ENCODE measurements at regions not wholly inside any gene's neighbourhood (a gene's known extent, or its start where the extent isn't known, plus 50 kb on each side); places are given as distances from the start of the nearest gene placed in this dataset.

DNA sequence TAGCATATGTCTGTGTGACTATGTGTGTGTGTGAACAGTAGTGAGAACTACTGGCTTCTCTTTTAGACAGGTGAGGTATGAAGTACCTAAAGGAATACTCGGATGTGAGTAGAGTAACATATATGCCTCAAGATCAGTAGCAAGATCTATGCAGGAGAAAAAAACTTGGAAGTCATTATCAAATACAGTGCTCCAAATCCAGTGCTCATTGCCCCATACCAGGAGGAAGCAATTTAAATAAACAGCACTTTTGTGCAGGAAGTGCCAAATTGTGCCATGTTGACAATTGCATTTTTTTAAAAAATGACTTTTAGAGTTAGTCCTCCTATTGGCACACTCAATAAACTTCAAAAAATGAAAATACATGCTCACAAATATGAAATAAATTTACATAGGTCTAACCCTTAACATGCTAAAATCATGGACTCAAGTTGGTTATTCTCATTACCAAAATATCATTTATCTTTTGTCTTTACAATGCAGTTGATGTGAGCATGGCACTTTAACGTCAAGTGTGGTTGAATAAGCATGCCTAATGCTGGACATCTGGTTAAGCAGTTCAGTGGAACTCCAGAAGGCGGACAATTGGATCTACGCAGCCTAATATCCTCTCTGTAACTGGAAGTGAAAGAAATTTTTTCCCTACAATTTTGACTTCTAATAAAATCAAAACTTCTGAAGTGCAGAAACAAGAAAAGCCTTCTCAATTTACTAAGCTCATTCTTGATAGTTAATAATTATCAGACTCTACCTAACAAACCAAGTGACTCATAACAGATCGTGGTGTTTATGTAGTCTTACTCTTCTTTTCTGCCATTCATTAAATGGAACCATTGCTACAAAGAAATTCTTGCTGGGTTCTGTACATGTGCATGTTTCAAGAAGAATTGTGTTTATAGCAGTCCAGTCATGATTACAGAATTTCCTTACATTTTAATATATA is 195.2 kb downstream of the MDFIC start (continued):
- TF ChIP-seq KDM1A (IDR thresholded peaks at IDR 0.05; ENCODE audit: borderline replicate concordance, low read length) (no peak), BACH1 (IDR thresholded peaks at IDR 0.05; ENCODE audit: low read length) (no peak), YY1 (IDR thresholded peaks at IDR 0.05; ENCODE audit: low read depth, low read length) (no peak), SIX5 (IDR thresholded peaks at IDR 0.05; ENCODE audit: low read depth, low read length) (no peak)
